Muscle of arm (tissue), 1 donor: ENCODE measurements at regions not wholly inside any gene's neighbourhood (a gene's known extent, or its start where the extent isn't known, plus 50 kb on each side); places are given as distances from the start of the nearest gene placed in this dataset.
"Not testable (repeated sequence)": the region's sequence is repeated elsewhere in the genome, so short reads cannot be mapped to it uniquely, and the experiment has no call there.

Source experiments
- DNase-seq: peaks from one replicate; pipeline ENCODE4 v3.0.0-alpha.2; 2013

GRCh38 chr17:52546990-52547389, 388.5 kb upstream of the CA10 start:
- DNase-seq = no peak

GRCh38 chr17:52546493-52546892, 388.0 kb upstream of the CA10 start:
- no peak for DNase-seq

- DNase-seq = no peak
Observed at GRCh38 chr17:52537421-52537820, 378.9 kb upstream of the CA10 start.

GRCh38 chr17:52536489-52536888, 378.0 kb upstream of the CA10 start:
- DNase-seq = peak; percentile 91

GRCh38 chr17:52532373-52532772, 373.9 kb upstream of the CA10 start:
- DNase-seq = no peak

- no peak for DNase-seq
Observed at GRCh38 chr17:52524096-52524637, 365.7 kb upstream of the CA10 start.

- no peak for DNase-seq
Observed at GRCh38 chr17:52517176-52517575, 358.7 kb upstream of the CA10 start.

GRCh38 chr17:52515927-52516326, 357.4 kb upstream of the CA10 start:
- DNase-seq = no peak

GRCh38 chr17:52505601-52506000, 347.1 kb upstream of the CA10 start:
- no peak for DNase-seq

GRCh38 chr17:52504081-52504480, 345.6 kb upstream of the CA10 start:
- no peak for DNase-seq

GRCh38 chr17:52495646-52496045, 337.1 kb upstream of the CA10 start:
- DNase-seq = no peak

- no peak for DNase-seq
Observed at GRCh38 chr17:52482271-52482670, 323.8 kb upstream of the CA10 start.

- DNase-seq = no peak
Observed at GRCh38 chr17:52477824-52478699, 319.5 kb upstream of the CA10 start.

GRCh38 chr17:52476638-52477313, 318.3 kb upstream of the CA10 start:
- DNase-seq = no peak

- DNase-seq = no peak
Observed at GRCh38 chr17:52470553-52470952, 312.0 kb upstream of the CA10 start.

- DNase-seq = no peak
Observed at GRCh38 chr17:52465407-52465806, 306.9 kb upstream of the CA10 start.

- no peak for DNase-seq
Observed at GRCh38 chr17:52451294-52451861, 292.9 kb upstream of the CA10 start.

- DNase-seq = no peak
Observed at GRCh38 chr17:52442350-52442749, 283.8 kb upstream of the CA10 start.

GRCh38 chr17:52420555-52421078, 262.1 kb upstream of the CA10 start:
- no peak for DNase-seq

- peak; percentile 7 for DNase-seq
Observed at GRCh38 chr17:52419229-52419641, 260.7 kb upstream of the CA10 start.

GRCh38 chr17:52410781-52411180, 252.3 kb upstream of the CA10 start:
- DNase-seq = no peak

- not testable (repeated sequence) for DNase-seq
Observed at GRCh38 chr17:52409222-52409621, 250.7 kb upstream of the CA10 start.
